ENCODE measurements at regions not wholly inside any gene's neighbourhood (a gene's known extent, or its start where the extent isn't known, plus 50 kb on each side); places are given as distances from the start of the nearest gene placed in this dataset.
"Not testable (repeated sequence)": the region's sequence is repeated elsewhere in the genome, so short reads cannot be mapped to it uniquely, and the experiment has no call there.

DNA sequence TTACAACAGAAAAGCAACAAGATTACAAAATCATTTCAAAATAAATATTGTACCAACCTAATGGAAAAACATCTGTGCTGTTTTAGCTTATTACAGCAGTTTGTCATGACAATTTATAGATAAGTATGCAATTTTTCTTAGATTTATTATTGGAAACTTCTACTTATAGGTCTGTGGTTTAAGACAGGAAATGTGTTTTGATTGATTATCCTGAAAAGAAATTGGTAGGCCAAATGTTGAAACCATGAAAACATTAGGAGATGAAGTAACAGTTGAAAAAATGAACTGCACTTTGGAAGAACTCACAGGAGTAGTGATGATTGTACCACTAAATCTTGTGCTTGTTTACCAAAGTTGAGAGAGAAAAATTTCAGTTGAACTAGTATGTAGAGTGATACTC is 162.2 kb upstream of the GIMD1 start:
- no peaks in the 10 kb centered on the region for H3K27me3 ChIP-seq (ENCODE audit: insufficient read depth, low read length, poor library complexity)
- DNase-seq = no peak

DNA sequence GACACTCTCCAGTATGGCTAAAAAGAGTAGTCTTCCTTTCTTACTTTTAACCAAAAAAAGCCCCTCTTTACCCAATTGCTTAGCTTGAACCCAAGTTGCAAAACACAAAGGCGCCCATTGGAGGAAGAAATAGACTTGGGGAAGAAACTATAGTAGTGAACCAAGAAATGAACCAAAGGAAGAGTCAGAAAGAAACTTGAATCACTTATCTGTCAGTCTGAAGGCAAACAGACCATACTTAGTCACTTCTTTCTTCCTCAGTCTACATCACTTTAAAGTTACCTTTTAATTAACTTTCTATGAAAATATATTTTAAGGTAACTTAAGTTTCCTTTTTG is 161.4 kb upstream of the GIMD1 start:
- no peak overlapping the region for H2BK120ac ChIP-seq (ENCODE audit: low read depth, low read length)
- H3K23ac ChIP-seq (ENCODE audit: low read length) = no peak overlapping the region
- H3K36me3 ChIP-seq (ENCODE audit: control insufficient read depth, insufficient read depth, low read length) = no peaks in the 10 kb centered on the region
- no peak overlapping the region for H3K18ac ChIP-seq (ENCODE audit: low read length)
- no CpG with 5 or more reads among the region's 1 CpG for WGBS (ENCODE audit: extremely low coverage, insufficient coverage, low lambda C conversion rate)
- DNase-seq = no peak
- no peak overlapping the region for H4K8ac ChIP-seq (ENCODE audit: low read depth, low read length)
- no peak overlapping the region for H2BK5ac ChIP-seq (ENCODE audit: low read length)
- no peak overlapping the region for H3K56ac ChIP-seq (ENCODE audit: low read length)
- H3K9ac ChIP-seq (ENCODE audit: low read length) = no peak overlapping the region
- no peak overlapping the region for H3K4ac ChIP-seq (ENCODE audit: low read depth, low read length)
- no peak overlapping the region for H3K4me3 ChIP-seq (ENCODE audit: low read length)
- no peak overlapping the region for H3K4me2 ChIP-seq (ENCODE audit: low read length)
- no peaks in the 10 kb centered on the region for H3K27me3 ChIP-seq (ENCODE audit: insufficient read depth, low read length, poor library complexity)
- no peak overlapping the region for H2BK15ac ChIP-seq (replicated peaks; ENCODE audit: low read depth)
- no peak overlapping the region for H4K5ac ChIP-seq (ENCODE audit: low read length)
- no peaks in the 10 kb centered on the region for H3K79me1 ChIP-seq (ENCODE audit: low read length)
- no peak overlapping the region for H3K27ac ChIP-seq (ENCODE audit: low read depth, low read length)
- H3K79me2 ChIP-seq (ENCODE audit: control insufficient read depth, insufficient read depth, low read length) = no peaks in the 10 kb centered on the region
- H3K4me1 ChIP-seq (ENCODE audit: control insufficient read depth, low read depth, low read length) = no peaks in the 10 kb centered on the region
- H2AK5ac ChIP-seq (ENCODE audit: low read length) = no peak overlapping the region

More for the DNA sequence above, 162.2 kb upstream of the GIMD1 start:
- Histone ChIP-seq H4K5ac (ENCODE audit: low read length) (no peak overlapping the region), H3K18ac (ENCODE audit: low read length) (no peak overlapping the region), H2BK15ac (replicated peaks; ENCODE audit: low read depth) (no peak overlapping the region), H2BK5ac (ENCODE audit: low read length) (no peak overlapping the region), H4K8ac (ENCODE audit: low read depth, low read length) (no peak overlapping the region), H2BK120ac (ENCODE audit: low read depth, low read length) (no peak overlapping the region), H3K56ac (ENCODE audit: low read length) (no peak overlapping the region), H2AK5ac (ENCODE audit: low read length) (no peak overlapping the region), H3K4ac (ENCODE audit: low read depth, low read length) (no peak overlapping the region), H3K4me1 (ENCODE audit: control insufficient read depth, low read depth, low read length) (no peaks in the 10 kb centered on the region), H3K4me3 (ENCODE audit: low read length) (no peak overlapping the region), H3K27ac (ENCODE audit: low read depth, low read length) (no peak overlapping the region), H3K4me2 (ENCODE audit: low read length) (no peak overlapping the region), H3K79me2 (ENCODE audit: control insufficient read depth, insufficient read depth, low read length) (no peaks in the 10 kb centered on the region), H3K79me1 (ENCODE audit: low read length) (no peaks in the 10 kb centered on the region), H3K9ac (ENCODE audit: low read length) (no peak overlapping the region), H3K23ac (ENCODE audit: low read length) (no peak overlapping the region), H3K36me3 (ENCODE audit: control insufficient read depth, insufficient read depth, low read length) (no peaks in the 10 kb centered on the region)

DNA sequence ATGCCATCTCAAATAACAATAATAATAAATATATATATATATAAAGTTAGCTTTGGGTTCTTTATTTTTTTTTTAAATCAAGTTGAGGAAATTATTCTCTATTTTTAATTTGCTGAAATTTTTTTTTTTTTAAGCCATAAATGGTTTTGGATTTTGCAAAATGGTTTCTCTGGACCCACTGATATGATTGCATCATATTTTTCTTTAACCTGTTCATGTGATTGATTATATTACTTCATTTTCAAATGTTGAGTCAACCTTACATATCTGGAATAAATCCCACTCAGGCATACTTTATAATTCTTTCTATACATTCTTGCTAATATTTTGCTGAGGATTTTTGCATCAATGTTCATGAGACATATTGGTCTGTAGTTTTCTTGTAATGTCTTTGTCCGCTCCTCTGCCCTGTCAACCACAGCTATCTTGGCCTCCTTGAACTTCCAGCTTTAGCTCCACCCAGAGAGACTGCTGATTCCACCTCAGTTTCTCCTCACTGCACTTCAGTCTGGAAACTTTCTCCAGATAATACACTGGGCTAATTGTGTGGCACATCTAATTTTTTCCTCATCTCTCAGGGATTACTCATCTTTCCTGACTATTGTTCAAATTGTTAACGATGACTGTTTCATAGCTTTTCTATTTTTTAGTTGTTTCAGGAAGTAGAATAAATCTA is 160.9 kb upstream of the GIMD1 start:
- no peak for DNase-seq
- Histone ChIP-seq H3K27me3 (ENCODE audit: insufficient read depth, low read length, poor library complexity) (no peaks in the 10 kb centered on the region), H3K79me1 (ENCODE audit: low read length) (no peaks in the 10 kb centered on the region), H3K9ac (ENCODE audit: low read length) (no peak overlapping the region), H4K8ac (ENCODE audit: low read depth, low read length) (no peak overlapping the region), H3K4me3 (ENCODE audit: low read length) (no peak overlapping the region), H2BK5ac (ENCODE audit: low read length) (no peak overlapping the region), H2BK15ac (replicated peaks; ENCODE audit: low read depth) (no peak overlapping the region), H2AK5ac (ENCODE audit: low read length) (no peak overlapping the region), H3K23ac (ENCODE audit: low read length) (no peak overlapping the region), H3K4me2 (ENCODE audit: low read length) (no peak overlapping the region), H3K4me1 (ENCODE audit: control insufficient read depth, low read depth, low read length) (no peaks in the 10 kb centered on the region), H3K36me3 (ENCODE audit: control insufficient read depth, insufficient read depth, low read length) (no peaks in the 10 kb centered on the region), H3K56ac (ENCODE audit: low read length) (no peak overlapping the region), H3K79me2 (ENCODE audit: control insufficient read depth, insufficient read depth, low read length) (no peaks in the 10 kb centered on the region), H3K4ac (ENCODE audit: low read depth, low read length) (no peak overlapping the region), H4K5ac (ENCODE audit: low read length) (no peak overlapping the region), H3K18ac (ENCODE audit: low read length) (no peak overlapping the region), H2BK120ac (ENCODE audit: low read depth, low read length) (no peak overlapping the region), H3K27ac (ENCODE audit: low read depth, low read length) (no peak overlapping the region)
- no CpG with 5 or more reads among the region's 2 CpGs for WGBS (ENCODE audit: extremely low coverage, insufficient coverage, low lambda C conversion rate)

DNA sequence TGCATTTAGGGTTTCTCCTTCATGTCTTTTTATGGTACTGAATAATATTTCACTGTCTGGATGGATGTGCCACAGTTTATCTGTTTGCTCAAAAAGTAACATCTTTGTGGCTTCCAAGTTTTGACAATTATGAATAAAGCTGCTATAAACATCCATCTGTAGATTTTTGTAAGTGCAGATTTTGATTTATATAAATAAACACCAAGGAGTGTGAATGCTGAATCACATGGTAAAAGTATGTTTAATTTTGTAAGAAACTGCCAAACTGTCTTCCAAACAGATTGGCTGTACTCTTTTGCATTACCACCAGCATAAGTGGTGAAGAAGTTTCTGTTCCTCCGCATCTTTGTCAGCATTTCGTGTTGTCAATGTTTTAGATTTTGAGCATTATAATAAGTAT is 158.7 kb upstream of the GIMD1 start:
- H3K18ac ChIP-seq (ENCODE audit: low read length) = no peak overlapping the region
- H3K56ac ChIP-seq (ENCODE audit: low read length) = no peak overlapping the region
- no peak overlapping the region for H3K4ac ChIP-seq (ENCODE audit: low read depth, low read length)
- H3K23ac ChIP-seq (ENCODE audit: low read length) = no peak overlapping the region
- H3K9ac ChIP-seq (ENCODE audit: low read length) = no peak overlapping the region
- DNase-seq = no peak
- H3K27me3 ChIP-seq (ENCODE audit: insufficient read depth, low read length, poor library complexity) = no peaks in the 10 kb centered on the region
- H2BK15ac ChIP-seq (replicated peaks; ENCODE audit: low read depth) = no peak overlapping the region
- H3K79me1 ChIP-seq (ENCODE audit: low read length) = no peaks in the 10 kb centered on the region
- no peak overlapping the region for H3K4me3 ChIP-seq (ENCODE audit: low read length)
- H3K79me2 ChIP-seq (ENCODE audit: control insufficient read depth, insufficient read depth, low read length) = no peaks in the 10 kb centered on the region
- H2BK120ac ChIP-seq (ENCODE audit: low read depth, low read length) = no peak overlapping the region
- no peak overlapping the region for H4K8ac ChIP-seq (ENCODE audit: low read depth, low read length)
- H3K4me2 ChIP-seq (ENCODE audit: low read length) = no peak overlapping the region
- H2AK5ac ChIP-seq (ENCODE audit: low read length) = no peak overlapping the region
- no peak overlapping the region for H3K27ac ChIP-seq (ENCODE audit: low read depth, low read length)
- H3K36me3 ChIP-seq (ENCODE audit: control insufficient read depth, insufficient read depth, low read length) = no peaks in the 10 kb centered on the region
- WGBS (ENCODE audit: extremely low coverage, insufficient coverage, low lambda C conversion rate) = no CpG with 5 or more reads among the region's 2 CpGs
- H4K5ac ChIP-seq (ENCODE audit: low read length) = no peak overlapping the region
- H2BK5ac ChIP-seq (ENCODE audit: low read length) = no peak overlapping the region
- H3K4me1 ChIP-seq (ENCODE audit: control insufficient read depth, low read depth, low read length) = no peaks in the 10 kb centered on the region

DNA sequence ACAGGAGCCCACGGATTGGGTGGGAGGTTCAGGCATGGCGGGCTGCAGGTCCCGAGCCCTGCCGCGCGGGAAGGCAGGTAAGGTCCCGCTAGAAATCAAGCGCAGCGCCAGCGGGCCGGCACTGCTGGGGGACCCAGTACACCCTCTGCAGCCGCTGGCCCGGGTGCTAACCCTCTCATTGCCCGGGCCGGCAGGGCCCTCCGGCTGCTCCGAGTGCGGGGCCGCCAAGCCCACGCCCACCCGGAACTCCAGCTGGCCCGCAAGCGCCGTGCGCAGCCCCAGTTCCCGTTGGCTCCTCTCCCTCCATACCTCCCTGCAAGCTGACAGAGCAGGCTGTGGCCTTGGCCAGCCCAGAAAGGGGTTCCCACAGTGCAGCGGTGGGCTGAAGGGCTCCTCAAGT is 156.8 kb upstream of the GIMD1 start:
- not testable (repeated sequence) for H3K9ac ChIP-seq (ENCODE audit: low read length); H2BK120ac ChIP-seq (ENCODE audit: low read depth, low read length); H2BK15ac ChIP-seq (replicated peaks; ENCODE audit: low read depth); H3K79me2 ChIP-seq (ENCODE audit: control insufficient read depth, insufficient read depth, low read length); H3K27me3 ChIP-seq (ENCODE audit: insufficient read depth, low read length, poor library complexity); H2AK5ac ChIP-seq (ENCODE audit: low read length); H3K27ac ChIP-seq (ENCODE audit: low read depth, low read length); H3K23ac ChIP-seq (ENCODE audit: low read length); H3K4me3 ChIP-seq (ENCODE audit: low read length); H3K4me1 ChIP-seq (ENCODE audit: control insufficient read depth, low read depth, low read length); H3K79me1 ChIP-seq (ENCODE audit: low read length); H4K8ac ChIP-seq (ENCODE audit: low read depth, low read length); H3K18ac ChIP-seq (ENCODE audit: low read length); H3K4me2 ChIP-seq (ENCODE audit: low read length); H3K36me3 ChIP-seq (ENCODE audit: control insufficient read depth, insufficient read depth, low read length); DNase-seq; H3K4ac ChIP-seq (ENCODE audit: low read depth, low read length); H4K5ac ChIP-seq (ENCODE audit: low read length); H2BK5ac ChIP-seq (ENCODE audit: low read length); H3K56ac ChIP-seq (ENCODE audit: low read length)
- no CpG with 5 or more reads among the region's 27 CpGs for WGBS (ENCODE audit: extremely low coverage, insufficient coverage, low lambda C conversion rate)

DNA sequence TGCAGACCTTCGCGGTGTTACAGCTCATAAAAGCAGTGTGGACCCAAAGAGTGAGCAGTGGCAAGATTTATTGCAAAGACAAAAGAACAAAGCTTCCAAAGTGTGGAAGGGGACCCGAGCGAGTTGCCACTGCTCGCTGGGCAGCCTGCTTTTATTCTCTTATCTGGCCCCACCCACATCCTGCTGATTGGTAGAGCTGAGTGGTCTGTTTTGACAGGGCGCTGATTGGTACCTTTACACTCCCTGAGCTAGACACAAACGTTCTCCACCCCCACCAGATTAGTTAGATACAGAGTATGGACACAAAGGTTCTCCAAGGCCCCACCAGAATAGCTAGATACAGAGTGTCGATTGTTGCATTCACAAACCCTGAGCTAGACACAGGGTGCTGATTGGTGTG is 156.2 kb upstream of the GIMD1 start:
- not testable (repeated sequence) for DNase-seq; H2BK15ac ChIP-seq (replicated peaks; ENCODE audit: low read depth); H4K8ac ChIP-seq (ENCODE audit: low read depth, low read length); H3K4me1 ChIP-seq (ENCODE audit: control insufficient read depth, low read depth, low read length); H2BK120ac ChIP-seq (ENCODE audit: low read depth, low read length); H4K5ac ChIP-seq (ENCODE audit: low read length); H3K18ac ChIP-seq (ENCODE audit: low read length); H2BK5ac ChIP-seq (ENCODE audit: low read length); H3K27ac ChIP-seq (ENCODE audit: low read depth, low read length); H3K4ac ChIP-seq (ENCODE audit: low read depth, low read length); H3K79me2 ChIP-seq (ENCODE audit: control insufficient read depth, insufficient read depth, low read length); H3K9ac ChIP-seq (ENCODE audit: low read length); H3K36me3 ChIP-seq (ENCODE audit: control insufficient read depth, insufficient read depth, low read length); H3K4me2 ChIP-seq (ENCODE audit: low read length); H3K79me1 ChIP-seq (ENCODE audit: low read length); H3K56ac ChIP-seq (ENCODE audit: low read length); H3K27me3 ChIP-seq (ENCODE audit: insufficient read depth, low read length, poor library complexity); H2AK5ac ChIP-seq (ENCODE audit: low read length); H3K4me3 ChIP-seq (ENCODE audit: low read length); H3K23ac ChIP-seq (ENCODE audit: low read length)
- WGBS (ENCODE audit: extremely low coverage, insufficient coverage, low lambda C conversion rate) = no CpG with 5 or more reads among the region's 8 CpGs

Data from mesendoderm (in vitro differentiated cells).